GF-D8 (cell line): ENCODE measurements at regions not wholly inside any gene's neighbourhood (a gene's known extent, or its start where the extent isn't known, plus 50 kb on each side); places are given as distances from the start of the nearest gene placed in this dataset.
"Not testable (repeated sequence)": the region's sequence is repeated elsewhere in the genome, so short reads cannot be mapped to it uniquely, and the experiment has no call there.

Experiments
- DNase-seq: peaks from one replicate; lab custom pipeline; 2025; lab: John Stamatoyannopoulos, UW

- DNase-seq: no peak
These were observed 136.2 kb upstream of the BOD1L1 start for GRCh38 chr4:13763707-13764106.

GRCh38 chr4:13765539-13765938 is 138.0 kb upstream of the BOD1L1 start:
- DNase-seq: no peak

- no peak for DNase-seq
These were observed 139.4 kb upstream of the BOD1L1 start for GRCh38 chr4:13766761-13767540.

- DNase-seq: no peak
These were observed 149.8 kb upstream of the BOD1L1 start for GRCh38 chr4:13777341-13777740.

- no peak for DNase-seq
These were observed 150.8 kb upstream of the BOD1L1 start for GRCh38 chr4:13778367-13778766.

GRCh38 chr4:13782231-13782630 is 154.7 kb upstream of the BOD1L1 start:
- no peak for DNase-seq

GRCh38 chr4:13783800-13784411 is 156.4 kb upstream of the BOD1L1 start:
- no peak for DNase-seq

GRCh38 chr4:13793020-13793710 is 165.6 kb upstream of the BOD1L1 start:
- DNase-seq: no peak

- DNase-seq: no peak
These were observed 167.5 kb upstream of the BOD1L1 start for GRCh38 chr4:13794819-13795565.

GRCh38 chr4:13797061-13797460 is 169.5 kb upstream of the BOD1L1 start:
- DNase-seq: no peak

GRCh38 chr4:13815231-13815630 is 187.7 kb upstream of the BOD1L1 start:
- no peak for DNase-seq

GRCh38 chr4:13816472-13816871 is 188.9 kb upstream of the BOD1L1 start:
- DNase-seq: no peak

GRCh38 chr4:13821522-13821921 is 194.0 kb upstream of the BOD1L1 start:
- DNase-seq: no peak

- DNase-seq: not testable (repeated sequence)
These were observed 198.3 kb upstream of the BOD1L1 start for GRCh38 chr4:13825822-13826221.

GRCh38 chr4:13829457-13829856 is 201.9 kb upstream of the BOD1L1 start:
- DNase-seq: no peak

- no peak for DNase-seq
These were observed 202.9 kb upstream of the BOD1L1 start for GRCh38 chr4:13830449-13830848.

- DNase-seq: no peak
These were observed 205.8 kb upstream of the BOD1L1 start for GRCh38 chr4:13833171-13833804.

- no peak for DNase-seq
These were observed 209.7 kb upstream of the BOD1L1 start for GRCh38 chr4:13836946-13837912.

GRCh38 chr4:13840502-13841190 is 213.1 kb upstream of the BOD1L1 start:
- no peak for DNase-seq

- no peak for DNase-seq
These were observed 217.2 kb upstream of the BOD1L1 start for GRCh38 chr4:13844740-13845139.
